DND-41 (cell line): ENCODE measurements at regions not wholly inside any gene's neighbourhood (a gene's known extent, or its start where the extent isn't known, plus 50 kb on each side); places are given as distances from the start of the nearest gene placed in this dataset.

Source experiments
- CTCF ChIP-seq: IDR thresholded peaks from 2 replicates; pipeline ENCODE4 v1.5.1; 2012; ENCODE audit warnings: borderline replicate concordance, low read length, moderate library complexity, mild to moderate bottlenecking; ENCODE audit not compliant: poor library complexity, severe bottlenecking; ENCODE audit errors: extremely low read depth
- EZH2 ChIP-seq: IDR thresholded peaks from 3 replicates; pipeline ENCODE4 v1.6.1; 2012; ENCODE audit warnings: borderline replicate concordance, low read depth, mild to moderate bottlenecking, moderate library complexity, low read length, inconsistent platforms; ENCODE audit not compliant: severe bottlenecking

GRCh38 chr3:148150141-148150540 is 547.6 kb upstream of the AGTR1 start:
- no peak for TF ChIP-seq CTCF
- TF ChIP-seq EZH2: no peak
